Thyroid gland (tissue), 4 donors: ENCODE measurements at regions not wholly inside any gene's neighbourhood (a gene's known extent, or its start where the extent isn't known, plus 50 kb on each side); places are given as distances from the start of the nearest gene placed in this dataset.

ENCODE experiments used
- CTCF ChIP-seq, 6 experiments: fragments of 200-600 bp in 3 of 6; fragments of 450-650 bp in 3 of 6; sonication (generic) in 3 of 6; IDR thresholded peaks; one replicate each; pipeline ENCODE4 v1.5.1; 2016 to 2019; ENCODE audit warnings: antibody characterized with exemption in 6 of 6, mild to moderate bottlenecking in 2 of 6, inconsistent platforms in 1 of 6, moderate library complexity in 1 of 6
- POLR2A ChIP-seq, 2 donors: fragments of 450-650 bp; IDR thresholded peaks; one replicate each; pipeline ENCODE4 v1.6.1; 2017; ENCODE audit warnings: antibody characterized with exemption in 2 of 2, mild to moderate bottlenecking in 2 of 2, moderate library complexity in 1 of 2

DNA sequence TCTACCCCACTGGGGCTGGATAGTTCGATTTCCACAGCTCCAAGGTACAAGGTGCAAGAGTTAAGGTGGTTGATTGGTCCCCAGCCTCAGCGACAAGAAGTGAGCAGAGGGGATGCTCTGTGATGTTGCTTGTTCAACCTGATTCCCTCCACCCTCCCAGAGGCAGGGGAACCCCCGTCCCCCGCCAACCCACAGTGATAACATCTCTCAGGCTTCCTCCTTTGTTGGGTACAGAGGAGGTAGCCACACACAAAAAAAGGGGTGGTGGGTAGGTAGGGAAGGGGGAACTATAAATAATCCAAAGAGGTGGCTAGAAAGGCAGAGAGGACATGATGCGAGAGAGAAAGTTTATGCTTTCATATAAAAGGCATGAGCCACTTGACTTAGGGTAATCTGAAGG lies 192.9 kb upstream of the POU3F3 start:
- TF ChIP-seq POLR2A (IDR thresholded peaks at IDR 0.05) (no peak), CTCF (IDR thresholded peaks at IDR 0.05) (no peak)
